Cardiac muscle cell (in vitro differentiated cells and primary cell): ENCODE measurements at regions not wholly inside any gene's neighbourhood (a gene's known extent, or its start where the extent isn't known, plus 50 kb on each side); places are given as distances from the start of the nearest gene placed in this dataset.
A peak's percentile ranks its signal among the peaks of the same experiment; 100 is the strongest.

Source experiments
- DNase-seq, 2 donors: peaks; one replicate each; pipeline versions ENCODE4 v3.0.0 to v3.0.0-alpha.2; 2010 to 2017; ENCODE audit warnings: low read depth in 1 of 2, low spot score in 1 of 2
- H3K27ac ChIP-seq: fragments of 200-600 bp; sonication (generic); 2 replicates; pipeline ENCODE4 v1.5.1; 2016
- H3K27me3 ChIP-seq: fragments of 200-600 bp; sonication (generic); 2 replicates; pipeline ENCODE4 v1.6.0; 2016; ENCODE audit warnings: control low read depth
- H3K36me3 ChIP-seq: fragments of 200-600 bp; sonication (generic); 2 replicates; pipeline ENCODE4 v1.5.1; 2016; ENCODE audit warnings: control low read depth
- H3K4me1 ChIP-seq: fragments of 200-600 bp; sonication (generic); 2 replicates; pipeline ENCODE4 v1.8.1; 2017; ENCODE audit warnings: low read depth, mild to moderate bottlenecking, mixed run types
- H3K4me3 ChIP-seq: fragments of 200-600 bp; sonication (generic); 2 replicates; pipeline ENCODE4 v1.5.1; 2016; ENCODE audit warnings: mild to moderate bottlenecking
- H3K9me3 ChIP-seq: fragments of 200-600 bp; sonication (generic); 2 replicates; pipeline ENCODE4 v1.5.1; 2017; ENCODE audit warnings: low read depth, mild to moderate bottlenecking, control low read depth
- TF ChIP-seq, protein P1 (sequence below): IDR thresholded peaks from 2 replicates; pipeline ENCODE4 v1.5.1; 2012; ENCODE audit warnings: low read depth, mild to moderate bottlenecking, low read length

- TF ChIP-seq, protein P1, sequence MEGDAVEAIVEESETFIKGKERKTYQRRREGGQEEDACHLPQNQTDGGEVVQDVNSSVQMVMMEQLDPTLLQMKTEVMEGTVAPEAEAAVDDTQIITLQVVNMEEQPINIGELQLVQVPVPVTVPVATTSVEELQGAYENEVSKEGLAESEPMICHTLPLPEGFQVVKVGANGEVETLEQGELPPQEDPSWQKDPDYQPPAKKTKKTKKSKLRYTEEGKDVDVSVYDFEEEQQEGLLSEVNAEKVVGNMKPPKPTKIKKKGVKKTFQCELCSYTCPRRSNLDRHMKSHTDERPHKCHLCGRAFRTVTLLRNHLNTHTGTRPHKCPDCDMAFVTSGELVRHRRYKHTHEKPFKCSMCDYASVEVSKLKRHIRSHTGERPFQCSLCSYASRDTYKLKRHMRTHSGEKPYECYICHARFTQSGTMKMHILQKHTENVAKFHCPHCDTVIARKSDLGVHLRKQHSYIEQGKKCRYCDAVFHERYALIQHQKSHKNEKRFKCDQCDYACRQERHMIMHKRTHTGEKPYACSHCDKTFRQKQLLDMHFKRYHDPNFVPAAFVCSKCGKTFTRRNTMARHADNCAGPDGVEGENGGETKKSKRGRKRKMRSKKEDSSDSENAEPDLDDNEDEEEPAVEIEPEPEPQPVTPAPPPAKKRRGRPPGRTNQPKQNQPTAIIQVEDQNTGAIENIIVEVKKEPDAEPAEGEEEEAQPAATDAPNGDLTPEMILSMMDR = no peak
- Histone ChIP-seq H3K27ac (no peak overlapping the region), H3K36me3 (no peaks in the 10 kb centered on the region), H3K9me3 (no peaks in the 10 kb centered on the region), H3K4me1 (peaks cover 8% of the 10 kb centered on the region), H3K27me3 (no peaks in the 10 kb centered on the region), H3K4me3 (no peak overlapping the region)
- DNase-seq = no peak
These were observed 91.0 kb upstream of the PPM1J start for GRCh38 chr1:112806090-112806642.

DNA sequence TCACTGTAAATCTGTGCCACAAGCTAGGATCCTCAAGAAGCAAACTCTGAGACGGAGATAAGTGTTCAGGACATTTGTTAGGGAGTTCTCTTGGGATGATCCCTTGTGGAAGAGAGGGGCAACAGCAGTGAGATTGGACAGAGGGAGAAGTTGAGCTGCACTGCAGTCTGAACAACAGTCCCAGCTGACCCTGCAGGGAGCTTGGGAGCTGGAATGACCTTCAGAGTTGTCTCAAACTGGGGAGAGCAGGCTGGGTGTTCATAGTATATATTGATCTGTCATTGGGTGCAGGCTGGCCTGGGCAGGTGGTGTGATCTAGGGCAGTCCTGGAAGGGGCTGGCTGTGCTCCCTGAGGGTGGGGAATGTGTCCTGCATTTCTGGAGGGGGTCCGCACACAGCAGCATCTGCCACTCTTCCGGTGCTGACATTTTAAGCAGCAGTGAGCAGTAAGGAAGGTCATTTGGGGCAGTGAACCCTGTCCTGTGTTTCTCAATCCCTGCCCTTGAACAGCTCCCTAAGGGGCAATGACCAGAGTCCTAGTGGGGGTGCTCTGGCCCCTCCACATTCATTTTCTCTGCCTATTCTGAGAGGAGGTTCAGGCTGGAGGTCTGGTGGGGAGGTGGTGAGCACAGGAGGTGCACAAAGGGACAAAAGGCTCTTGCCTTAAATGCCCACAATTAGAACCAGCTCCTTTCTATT, 90.2 kb upstream of the PPM1J start:
- H3K27me3 ChIP-seq = no peaks in the 10 kb centered on the region
- no peaks in the 10 kb centered on the region for H3K9me3 ChIP-seq
- DNase-seq = no peak
- H3K36me3 ChIP-seq = no peaks in the 10 kb centered on the region
- TF ChIP-seq, protein P1 = no peak
- no peak overlapping the region for H3K4me3 ChIP-seq
- peaks cover 8% of the 10 kb centered on the region for H3K4me1 ChIP-seq
- no peak overlapping the region for H3K27ac ChIP-seq

GRCh38 chr1:112803906-112804762, 89.0 kb upstream of the PPM1J start:
- Histone ChIP-seq H3K4me1 (peaks cover 4% of the 10 kb centered on the region), H3K9me3 (no peaks in the 10 kb centered on the region), H3K36me3 (no peaks in the 10 kb centered on the region), H3K27ac (no peak overlapping the region), H3K4me3 (no peak overlapping the region), H3K27me3 (no peaks in the 10 kb centered on the region)
- DNase-seq = peak; percentile 84 to 87
- TF ChIP-seq, protein P1 = peak; percentile 93

GRCh38 chr1:112800289-112800688, 85.2 kb upstream of the PPM1J start:
- Histone ChIP-seq H3K4me1 (peaks cover 7% of the 10 kb centered on the region), H3K9me3 (no peaks in the 10 kb centered on the region), H3K4me3 (no peak overlapping the region), H3K36me3 (no peaks in the 10 kb centered on the region), H3K27ac (no peak overlapping the region), H3K27me3 (no peaks in the 10 kb centered on the region)
- no peak for DNase-seq
- TF ChIP-seq, protein P1 = no peak

- Histone ChIP-seq H3K4me3 (no peak overlapping the region), H3K27me3 (no peaks in the 10 kb centered on the region), H3K4me1 (peaks cover 16% of the 10 kb centered on the region), H3K36me3 (no peaks in the 10 kb centered on the region), H3K9me3 (no peaks in the 10 kb centered on the region), H3K27ac (no peak overlapping the region)
- DNase-seq = no peak
- TF ChIP-seq, protein P1 = no peak
These were observed 83.2 kb upstream of the PPM1J start for GRCh38 chr1:112798292-112798691.
